D721Med (cell line): ENCODE measurements at regions not wholly inside any gene's neighbourhood (a gene's known extent, or its start where the extent isn't known, plus 50 kb on each side); places are given as distances from the start of the nearest gene placed in this dataset.

Experiments
- DNase-seq: peaks from one replicate; pipeline ENCODE4 v3.0.0; 2011; ENCODE audit warnings: low spot score; ENCODE audit not compliant: insufficient read length
- FAIRE-seq: peaks from 2 replicates; lab custom pipeline; 2011; peaks lifted over from hg19 to GRCh38; lab: Jason Lieb, UNC
- TF ChIP-seq, protein P1 (sequence below): IDR thresholded peaks from 2 replicates; pipeline ENCODE4 v1.5.1; 2012; ENCODE audit warnings: mild to moderate bottlenecking, control low read depth; ENCODE audit not compliant: insufficient read depth; ENCODE audit errors: missing control alignments

DNA sequence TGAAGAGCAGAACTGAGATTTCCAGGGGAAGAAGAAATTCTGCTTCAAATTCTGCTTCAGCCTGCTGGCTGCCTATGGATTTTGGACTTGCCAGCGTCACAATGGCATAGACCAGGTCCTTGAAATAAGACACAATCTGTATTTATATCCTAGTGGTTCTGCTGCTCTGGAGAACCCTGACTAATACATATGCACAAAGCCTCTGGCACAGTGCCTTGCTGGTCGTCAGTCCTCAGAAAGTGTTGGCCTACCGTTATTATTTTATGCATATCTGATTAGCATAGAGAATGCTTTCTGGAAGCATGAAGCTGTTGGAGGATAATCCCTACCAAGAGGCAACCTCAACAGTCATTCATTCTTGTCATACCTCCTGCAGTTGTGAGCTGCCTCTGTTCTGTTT, 213.7 kb downstream of the B3GLCT start:
- FAIRE-seq (no peak), DNase-seq (no peak)

DNA sequence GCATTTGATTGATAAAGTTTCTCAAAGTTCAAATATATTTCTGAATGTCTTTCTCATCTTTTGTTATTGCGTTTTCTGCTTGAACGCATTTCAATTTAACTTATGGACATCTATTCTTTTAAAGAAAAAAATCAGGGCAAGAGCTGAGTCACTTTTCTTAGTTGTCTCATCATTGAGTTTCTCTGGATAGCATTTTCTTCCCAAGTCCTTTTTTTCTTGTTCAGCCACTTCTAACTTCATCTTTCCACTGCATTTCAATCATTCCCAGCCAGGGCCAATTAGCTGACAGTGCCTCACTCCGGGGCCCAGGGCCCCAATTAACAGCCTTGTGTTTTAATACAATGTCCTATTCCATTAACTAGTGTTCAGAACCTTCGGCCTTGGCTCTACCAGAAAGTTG, 216.3 kb downstream of the B3GLCT start:
- DNase-seq (no peak), FAIRE-seq (no peak)
- TF ChIP-seq, protein P1, sequence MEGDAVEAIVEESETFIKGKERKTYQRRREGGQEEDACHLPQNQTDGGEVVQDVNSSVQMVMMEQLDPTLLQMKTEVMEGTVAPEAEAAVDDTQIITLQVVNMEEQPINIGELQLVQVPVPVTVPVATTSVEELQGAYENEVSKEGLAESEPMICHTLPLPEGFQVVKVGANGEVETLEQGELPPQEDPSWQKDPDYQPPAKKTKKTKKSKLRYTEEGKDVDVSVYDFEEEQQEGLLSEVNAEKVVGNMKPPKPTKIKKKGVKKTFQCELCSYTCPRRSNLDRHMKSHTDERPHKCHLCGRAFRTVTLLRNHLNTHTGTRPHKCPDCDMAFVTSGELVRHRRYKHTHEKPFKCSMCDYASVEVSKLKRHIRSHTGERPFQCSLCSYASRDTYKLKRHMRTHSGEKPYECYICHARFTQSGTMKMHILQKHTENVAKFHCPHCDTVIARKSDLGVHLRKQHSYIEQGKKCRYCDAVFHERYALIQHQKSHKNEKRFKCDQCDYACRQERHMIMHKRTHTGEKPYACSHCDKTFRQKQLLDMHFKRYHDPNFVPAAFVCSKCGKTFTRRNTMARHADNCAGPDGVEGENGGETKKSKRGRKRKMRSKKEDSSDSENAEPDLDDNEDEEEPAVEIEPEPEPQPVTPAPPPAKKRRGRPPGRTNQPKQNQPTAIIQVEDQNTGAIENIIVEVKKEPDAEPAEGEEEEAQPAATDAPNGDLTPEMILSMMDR = no peak

More for the DNA sequence above, 213.7 kb downstream of the B3GLCT start:
- TF ChIP-seq, protein P1 = no peak

DNA sequence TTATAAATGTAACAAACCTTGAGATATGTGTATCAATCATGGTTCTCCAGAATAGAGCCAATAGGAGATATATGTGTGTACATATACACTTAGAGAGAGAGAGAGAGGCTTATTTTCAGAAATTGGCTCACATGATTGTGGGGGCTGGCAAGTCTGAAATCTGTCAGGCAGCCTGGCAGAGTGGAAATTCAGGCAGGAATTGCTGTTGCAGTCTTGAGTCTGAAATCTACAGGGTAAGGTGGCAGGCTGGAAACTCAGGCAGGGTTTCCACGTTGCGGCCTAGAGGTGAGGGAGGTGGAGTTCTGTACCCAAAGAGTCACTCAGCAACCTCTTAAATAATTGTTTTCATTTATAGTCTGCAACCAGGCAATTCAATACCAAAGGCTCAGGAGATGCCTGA, 218.4 kb downstream of the B3GLCT start:
- no peak for FAIRE-seq
- DNase-seq = no peak
- TF ChIP-seq, protein P1 = no peak

DNA sequence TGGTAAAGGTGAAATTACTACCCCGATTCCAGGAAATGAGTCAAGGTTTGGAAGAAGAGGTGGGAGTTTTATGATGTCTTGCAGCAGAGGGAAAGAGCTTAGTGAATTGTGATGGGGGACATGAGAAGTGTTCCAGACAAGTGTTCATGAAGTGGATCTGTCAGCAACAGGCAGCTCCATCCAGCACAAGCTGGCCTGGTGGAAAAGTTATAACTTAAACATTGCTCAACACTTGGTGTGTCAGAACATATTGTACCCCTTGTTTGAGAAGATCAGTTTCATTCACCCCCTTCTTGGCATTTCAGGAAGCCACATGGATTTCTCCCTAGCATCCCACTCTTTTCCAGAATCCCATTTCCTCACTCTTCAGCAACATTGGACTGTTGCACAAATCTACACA, 222.0 kb downstream of the B3GLCT start:
- no peak for DNase-seq
- FAIRE-seq = no peak
- TF ChIP-seq, protein P1 = no peak

DNA sequence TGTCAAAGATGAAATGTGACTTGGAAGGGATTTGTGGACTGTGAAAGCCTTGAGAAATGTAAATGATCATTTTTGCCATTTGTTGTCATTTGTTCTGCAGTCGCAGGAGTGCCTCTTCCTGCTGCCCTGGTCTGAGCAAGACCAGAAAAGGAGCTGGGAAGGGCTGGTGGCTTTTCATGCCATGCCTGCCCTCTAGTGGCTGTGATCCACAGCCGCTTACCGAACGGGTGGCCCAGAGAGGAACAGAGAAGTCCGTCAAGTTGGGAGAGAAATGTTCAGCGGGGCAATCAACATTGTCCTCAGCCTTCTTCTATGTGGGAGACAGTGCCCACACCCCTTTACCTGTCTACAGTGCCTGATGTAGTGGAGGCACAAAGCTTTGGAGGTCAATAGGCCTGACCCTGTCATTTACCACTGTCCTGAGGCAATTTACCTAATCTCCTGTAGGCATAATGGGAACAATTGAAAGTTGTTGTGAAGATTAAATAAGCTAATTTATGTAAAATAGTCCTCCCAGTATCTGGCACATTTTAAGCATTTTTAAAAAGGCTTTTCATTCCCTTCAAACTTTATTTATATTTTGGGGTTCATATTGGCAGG, 224.5 kb downstream of the B3GLCT start:
- FAIRE-seq = no peak
- peak; percentile 69 for DNase-seq
- TF ChIP-seq, protein P1 = peak; percentile 98

DNA sequence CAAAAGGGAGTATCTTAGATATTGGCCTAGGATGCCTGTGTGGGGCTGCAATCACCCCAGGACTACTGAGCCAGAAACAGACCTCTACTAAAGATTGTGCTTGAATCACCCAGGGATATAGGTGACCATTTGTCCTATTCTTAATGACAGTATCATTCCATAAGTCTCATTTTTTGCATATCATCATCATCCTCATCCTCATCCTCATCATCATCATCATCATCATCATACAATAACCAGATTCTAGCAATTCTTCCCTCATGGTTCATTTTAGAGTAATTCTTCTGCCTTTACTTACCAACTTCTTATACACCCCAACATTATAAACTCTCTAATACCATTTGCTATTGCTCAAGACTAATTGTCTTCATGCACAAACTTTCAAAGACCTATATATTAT, 226.6 kb downstream of the B3GLCT start:
- FAIRE-seq (no peak), DNase-seq (no peak)
- TF ChIP-seq, protein P1 = no peak

DNA sequence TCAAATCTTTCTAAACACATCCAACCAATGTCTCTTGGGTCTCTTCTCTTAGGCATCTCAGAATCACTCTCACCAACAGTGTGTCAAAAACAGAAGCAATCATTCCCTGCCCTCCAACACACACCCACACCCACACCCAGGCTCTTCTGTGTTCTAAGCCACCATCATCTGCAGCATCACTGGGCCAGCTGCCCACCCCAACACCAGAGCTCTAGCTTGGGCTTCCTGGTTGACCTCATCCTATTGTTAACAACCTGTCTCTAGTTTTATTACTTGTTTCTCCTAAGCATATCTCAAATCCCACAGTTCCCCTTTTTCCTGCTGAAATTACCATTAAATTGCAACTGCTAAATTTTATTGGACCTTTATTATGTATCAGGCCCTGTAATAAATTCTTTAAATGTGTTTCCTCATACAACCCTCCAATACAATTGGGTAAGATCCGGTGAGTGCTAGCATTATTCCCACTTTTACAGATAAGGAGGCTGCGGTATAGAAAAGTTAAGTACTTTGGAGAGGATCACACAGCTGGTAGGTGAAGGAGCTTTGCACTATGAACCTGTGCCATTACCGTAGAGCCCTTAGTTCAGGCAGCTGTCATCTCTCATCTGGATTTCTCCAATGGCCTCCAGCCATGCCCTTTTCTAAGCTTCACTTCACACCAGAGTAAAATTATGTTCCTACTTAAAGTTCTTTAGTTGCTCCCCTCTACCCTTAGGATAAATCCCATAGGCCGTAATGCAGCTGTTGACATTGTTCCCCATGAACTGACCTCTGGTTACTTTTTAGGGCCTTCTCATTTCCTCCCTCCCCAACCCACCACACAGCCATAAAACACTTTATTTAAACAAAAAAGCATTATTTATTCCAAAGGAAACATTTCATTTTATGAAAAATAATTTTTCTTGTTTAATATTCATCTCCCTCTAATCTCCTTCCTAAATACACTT, 227.7 kb downstream of the B3GLCT start:
- DNase-seq (no peak), FAIRE-seq (no peak)
- TF ChIP-seq, protein P1 = no peak
